GM10266 (cell line): ENCODE measurements at regions not wholly inside any gene's neighbourhood (a gene's known extent, or its start where the extent isn't known, plus 50 kb on each side); places are given as distances from the start of the nearest gene placed in this dataset.

Experiments
- DNase-seq: peaks from one replicate; pipeline ENCODE4 v3.0.0; 2012; ENCODE audit errors: extremely low spot score
- CTCF ChIP-seq: IDR thresholded peaks from 2 replicates; pipeline ENCODE4 v1.5.1; 2012; ENCODE audit warnings: mild to moderate bottlenecking, low read depth; ENCODE audit not compliant: control insufficient read depth, insufficient read depth; ENCODE audit errors: missing control alignments

- no peak for TF ChIP-seq CTCF
- no peak for DNase-seq
Measured at GRCh38 chr13:103351035-103351828, 285.0 kb upstream of the SLC10A2 start.

GRCh38 chr13:103350147-103350546, 283.9 kb upstream of the SLC10A2 start:
- DNase-seq = no peak
- no peak for TF ChIP-seq CTCF

- TF ChIP-seq CTCF = no peak
- DNase-seq = no peak
Measured at GRCh38 chr13:103349211-103349980, 283.2 kb upstream of the SLC10A2 start.

GRCh38 chr13:103335241-103335640, 269.0 kb upstream of the SLC10A2 start:
- no peak for DNase-seq
- no peak for TF ChIP-seq CTCF

- no peak for DNase-seq
- TF ChIP-seq CTCF = no peak
Measured at GRCh38 chr13:103331924-103332323, 265.7 kb upstream of the SLC10A2 start.

- TF ChIP-seq CTCF = no peak
- DNase-seq = no peak
Measured at GRCh38 chr13:103328899-103329298, 262.7 kb upstream of the SLC10A2 start.

- no peak for TF ChIP-seq CTCF
- DNase-seq = no peak
Measured at GRCh38 chr13:103326326-103326725, 260.1 kb upstream of the SLC10A2 start.
